ENCODE measurements at regions not wholly inside any gene's neighbourhood (a gene's known extent, or its start where the extent isn't known, plus 50 kb on each side); places are given as distances from the start of the nearest gene placed in this dataset.

DNA sequence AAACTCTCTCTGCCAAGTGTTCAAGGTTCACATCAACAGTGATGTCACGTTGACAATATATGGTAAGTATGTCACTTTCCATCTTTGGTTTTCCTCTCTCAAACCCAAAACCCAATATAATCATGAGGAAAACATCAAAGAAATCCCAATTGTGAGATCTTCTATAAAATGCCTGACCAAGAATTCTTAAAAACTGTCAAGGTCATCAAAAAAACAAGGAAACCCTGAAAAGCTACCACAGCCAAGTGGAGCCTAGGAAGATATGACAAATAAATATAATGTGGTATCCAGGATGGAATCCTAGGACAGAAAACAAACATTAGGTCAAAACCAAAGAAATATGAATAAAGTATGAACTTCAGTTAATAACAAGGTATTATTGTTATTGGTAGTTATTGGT is 85.2 kb upstream of the CCDC39 start:
- no peak for DNase-seq (ENCODE audit: low read depth, low spot score)
- no peak overlapping the region for H2AFZ ChIP-seq (ENCODE audit: control insufficient read depth, low read length)
- H3K36me3 ChIP-seq (ENCODE audit: control insufficient read depth in 2 of 2, extremely low read depth in 1 of 2, insufficient read depth in 2 of 2, low read length in 2 of 2) = no peaks in the 10 kb centered on the region
- no peak for FAIRE-seq
- H3K4me2 ChIP-seq (ENCODE audit: control insufficient read depth, extremely low read depth, insufficient read depth, low read depth, low read length) = no peak overlapping the region
- no peaks in the 10 kb centered on the region for H3K9me3 ChIP-seq (ENCODE audit: control insufficient read depth, low read depth, low read length)
- no peaks in the 10 kb centered on the region for H3K9me1 ChIP-seq (ENCODE audit: control insufficient read depth, extremely low read depth, insufficient read depth, low read length)
- TF ChIP-seq, protein P1, sequence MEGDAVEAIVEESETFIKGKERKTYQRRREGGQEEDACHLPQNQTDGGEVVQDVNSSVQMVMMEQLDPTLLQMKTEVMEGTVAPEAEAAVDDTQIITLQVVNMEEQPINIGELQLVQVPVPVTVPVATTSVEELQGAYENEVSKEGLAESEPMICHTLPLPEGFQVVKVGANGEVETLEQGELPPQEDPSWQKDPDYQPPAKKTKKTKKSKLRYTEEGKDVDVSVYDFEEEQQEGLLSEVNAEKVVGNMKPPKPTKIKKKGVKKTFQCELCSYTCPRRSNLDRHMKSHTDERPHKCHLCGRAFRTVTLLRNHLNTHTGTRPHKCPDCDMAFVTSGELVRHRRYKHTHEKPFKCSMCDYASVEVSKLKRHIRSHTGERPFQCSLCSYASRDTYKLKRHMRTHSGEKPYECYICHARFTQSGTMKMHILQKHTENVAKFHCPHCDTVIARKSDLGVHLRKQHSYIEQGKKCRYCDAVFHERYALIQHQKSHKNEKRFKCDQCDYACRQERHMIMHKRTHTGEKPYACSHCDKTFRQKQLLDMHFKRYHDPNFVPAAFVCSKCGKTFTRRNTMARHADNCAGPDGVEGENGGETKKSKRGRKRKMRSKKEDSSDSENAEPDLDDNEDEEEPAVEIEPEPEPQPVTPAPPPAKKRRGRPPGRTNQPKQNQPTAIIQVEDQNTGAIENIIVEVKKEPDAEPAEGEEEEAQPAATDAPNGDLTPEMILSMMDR (optimal IDR thresholded peaks at IDR 0.05 in 1 of 3, IDR thresholded peaks at IDR 0.05 in 1 of 3, conservative IDR thresholded peaks at IDR 0.05 in 1 of 3; ENCODE audit: extremely low read depth in 1 of 3, insufficient read depth in 2 of 3, low read length in 3 of 3) = no peak
- no peak for TF ChIP-seq EZH2 (IDR thresholded peaks at IDR 0.05; ENCODE audit: low read length)
- H3K27me3 ChIP-seq (ENCODE audit: control insufficient read depth, extremely low read depth, insufficient read depth, low read length) = no peaks in the 10 kb centered on the region
- no peak overlapping the region for H3K4me3 ChIP-seq (ENCODE audit: control insufficient read depth in 2 of 3, extremely low read depth in 1 of 3, insufficient read depth in 2 of 3, low read depth in 1 of 3, low read length in 3 of 3)
- H3K9ac ChIP-seq (ENCODE audit: control insufficient read depth, extremely low read depth, insufficient read depth, low read length) = no peak overlapping the region
- dilution Hi-C loops (cut with MboI; ENCODE audit: extremely low pct_ligation_motif_present, low sequenced_read_pairs) = no loop called here
- no peaks in the 10 kb centered on the region for H3K79me2 ChIP-seq (ENCODE audit: control insufficient read depth, insufficient read depth, low read length)
- no peaks in the 10 kb centered on the region for H3K4me1 ChIP-seq (ENCODE audit: control insufficient read depth, extremely low read depth, insufficient read depth, low read length)
- no peak overlapping the region for H3K27ac ChIP-seq (ENCODE audit: control insufficient read depth, insufficient read depth, low read length)
- no peaks in the 10 kb centered on the region for H4K20me1 ChIP-seq (ENCODE audit: control insufficient read depth, extremely low read depth, insufficient read depth, low read length)

DNA sequence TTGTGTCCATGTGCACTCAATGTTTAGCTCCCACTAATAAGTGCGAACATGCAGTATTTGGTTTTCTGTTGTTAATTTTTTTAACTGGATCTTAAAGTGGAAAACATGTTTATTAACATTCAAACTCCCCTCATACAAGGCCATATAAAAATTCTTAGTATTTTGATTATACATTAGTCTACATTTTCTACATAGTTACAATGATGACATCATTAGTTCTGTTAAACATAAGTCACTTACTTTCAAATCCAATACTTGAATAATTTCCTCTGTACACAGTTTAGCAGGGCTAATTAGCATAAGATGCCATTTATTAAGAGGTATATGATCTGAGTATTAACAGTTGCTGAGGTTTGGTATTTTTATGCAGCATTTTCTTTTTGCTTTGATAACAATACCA is 91.3 kb upstream of the CCDC39 start:
- Histone ChIP-seq H3K9me3 (ENCODE audit: control insufficient read depth, low read depth, low read length) (no peaks in the 10 kb centered on the region), H4K20me1 (ENCODE audit: control insufficient read depth, extremely low read depth, insufficient read depth, low read length) (no peaks in the 10 kb centered on the region), H3K79me2 (ENCODE audit: control insufficient read depth, insufficient read depth, low read length) (no peaks in the 10 kb centered on the region), H3K36me3 (ENCODE audit: control insufficient read depth in 2 of 2, extremely low read depth in 1 of 2, insufficient read depth in 2 of 2, low read length in 2 of 2) (no peaks in the 10 kb centered on the region), H3K27me3 (ENCODE audit: control insufficient read depth, extremely low read depth, insufficient read depth, low read length) (no peaks in the 10 kb centered on the region), H3K9ac (ENCODE audit: control insufficient read depth, extremely low read depth, insufficient read depth, low read length) (no peak overlapping the region), H2AFZ (ENCODE audit: control insufficient read depth, low read length) (no peak overlapping the region), H3K27ac (ENCODE audit: control insufficient read depth, insufficient read depth, low read length) (no peak overlapping the region), H3K4me1 (ENCODE audit: control insufficient read depth, extremely low read depth, insufficient read depth, low read length) (no peaks in the 10 kb centered on the region), H3K4me2 (ENCODE audit: control insufficient read depth, extremely low read depth, insufficient read depth, low read depth, low read length) (no peak overlapping the region), H3K9me1 (ENCODE audit: control insufficient read depth, extremely low read depth, insufficient read depth, low read length) (no peaks in the 10 kb centered on the region), H3K4me3 (ENCODE audit: control insufficient read depth in 2 of 3, extremely low read depth in 1 of 3, insufficient read depth in 2 of 3, low read depth in 1 of 3, low read length in 3 of 3) (no peak overlapping the region)
- dilution Hi-C loops (cut with MboI; ENCODE audit: extremely low pct_ligation_motif_present, low sequenced_read_pairs) = no loop called here
- no peak for TF ChIP-seq EZH2 (IDR thresholded peaks at IDR 0.05; ENCODE audit: low read length)
- TF ChIP-seq, protein P1 (optimal IDR thresholded peaks at IDR 0.05 in 1 of 3, IDR thresholded peaks at IDR 0.05 in 1 of 3, conservative IDR thresholded peaks at IDR 0.05 in 1 of 3; ENCODE audit: extremely low read depth in 1 of 3, insufficient read depth in 2 of 3, low read length in 3 of 3) = no peak
- no peak for FAIRE-seq
- no peak for DNase-seq (ENCODE audit: low read depth, low spot score)
